ENCODE measurements at regions not wholly inside any gene's neighbourhood (a gene's known extent, or its start where the extent isn't known, plus 50 kb on each side); places are given as distances from the start of the nearest gene placed in this dataset.

DNA sequence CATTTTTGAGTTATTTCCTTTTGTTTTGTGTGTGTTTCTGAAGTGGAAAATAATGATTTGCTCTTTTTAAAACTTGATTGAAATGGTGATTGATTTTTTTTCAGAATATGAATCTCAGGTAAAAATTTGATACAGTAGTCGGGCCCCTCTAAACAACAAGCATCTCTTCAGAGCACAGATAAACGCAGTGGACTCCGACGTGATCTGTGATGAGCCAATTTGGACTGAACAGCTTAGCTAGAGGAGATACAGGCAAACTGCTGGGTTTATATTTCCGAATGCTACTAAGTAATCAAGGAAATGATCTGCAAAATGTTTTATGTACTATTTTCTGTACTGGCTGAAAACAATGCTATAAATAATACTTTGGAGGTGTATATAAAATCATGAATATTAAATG lies 705.7 kb upstream of the RGS18 start:
- Histone ChIP-seq H3K9me3 (no peaks in the 10 kb centered on the region), H3K27ac (no peak overlapping the region), H3K27me3 (no peaks in the 10 kb centered on the region), H3K4me1 (no peaks in the 10 kb centered on the region), H3K4me3 (no peak overlapping the region), H3K36me3 (no peaks in the 10 kb centered on the region)
- WGBS (ENCODE audit: insufficient coverage, low coverage, low lambda C conversion rate, missing lambda C conversion rate): 38% methylated on average over 5 of the region's 5 CpGs
- TF ChIP-seq, protein P1, sequence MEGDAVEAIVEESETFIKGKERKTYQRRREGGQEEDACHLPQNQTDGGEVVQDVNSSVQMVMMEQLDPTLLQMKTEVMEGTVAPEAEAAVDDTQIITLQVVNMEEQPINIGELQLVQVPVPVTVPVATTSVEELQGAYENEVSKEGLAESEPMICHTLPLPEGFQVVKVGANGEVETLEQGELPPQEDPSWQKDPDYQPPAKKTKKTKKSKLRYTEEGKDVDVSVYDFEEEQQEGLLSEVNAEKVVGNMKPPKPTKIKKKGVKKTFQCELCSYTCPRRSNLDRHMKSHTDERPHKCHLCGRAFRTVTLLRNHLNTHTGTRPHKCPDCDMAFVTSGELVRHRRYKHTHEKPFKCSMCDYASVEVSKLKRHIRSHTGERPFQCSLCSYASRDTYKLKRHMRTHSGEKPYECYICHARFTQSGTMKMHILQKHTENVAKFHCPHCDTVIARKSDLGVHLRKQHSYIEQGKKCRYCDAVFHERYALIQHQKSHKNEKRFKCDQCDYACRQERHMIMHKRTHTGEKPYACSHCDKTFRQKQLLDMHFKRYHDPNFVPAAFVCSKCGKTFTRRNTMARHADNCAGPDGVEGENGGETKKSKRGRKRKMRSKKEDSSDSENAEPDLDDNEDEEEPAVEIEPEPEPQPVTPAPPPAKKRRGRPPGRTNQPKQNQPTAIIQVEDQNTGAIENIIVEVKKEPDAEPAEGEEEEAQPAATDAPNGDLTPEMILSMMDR (IDR thresholded peaks at IDR 0.05): no peak
- no peak for TF ChIP-seq POLR2A (IDR thresholded peaks at IDR 0.05)
- DNase-seq (no peak), ATAC-seq (no peak)
- intact Hi-C loops (cut with DNase I): no loop called here

DNA sequence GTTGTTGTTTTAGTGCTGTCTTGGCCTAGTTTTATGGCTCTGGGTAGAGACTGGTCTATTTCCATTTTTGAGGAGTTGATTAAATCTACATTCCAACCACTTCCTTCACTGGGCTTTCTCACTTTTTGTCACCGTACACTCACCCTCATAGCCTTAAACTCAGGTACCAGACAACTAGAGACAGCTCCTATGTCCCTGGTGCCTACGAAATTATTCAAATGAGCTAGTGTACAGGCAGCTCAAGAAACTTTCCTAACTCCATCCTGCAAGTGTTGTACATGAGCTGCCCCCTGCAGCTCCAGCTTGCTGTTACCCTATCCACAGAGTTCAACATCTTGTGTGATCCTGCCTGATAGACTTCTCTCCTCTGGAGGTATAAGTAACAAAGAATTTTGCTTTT lies 704.8 kb upstream of the RGS18 start:
- WGBS (ENCODE audit: insufficient coverage, low coverage, low lambda C conversion rate, missing lambda C conversion rate): 45% methylated on average over 2 of the region's 2 CpGs
- no peak for DNase-seq

DNA sequence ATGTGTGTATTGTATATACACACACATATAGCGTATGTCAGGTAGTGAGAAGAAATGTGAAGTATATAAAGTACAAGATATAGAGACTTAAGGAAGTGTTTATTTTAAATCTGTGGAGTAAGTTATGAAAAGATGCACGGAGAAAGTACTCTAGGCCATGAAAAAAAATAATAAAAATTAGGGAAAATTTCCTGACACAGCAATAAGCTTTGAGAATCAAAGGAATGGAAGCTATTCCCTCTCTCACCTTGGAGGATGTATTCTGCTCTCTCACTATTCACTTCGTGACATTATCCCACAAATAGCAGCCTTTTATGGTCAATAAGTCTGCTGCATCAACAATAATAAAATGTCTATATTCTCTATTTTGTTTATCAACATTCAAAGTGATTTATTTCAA lies 700.4 kb upstream of the RGS18 start:
- no peak for TF ChIP-seq POLR2A (IDR thresholded peaks at IDR 0.05)
- TF ChIP-seq, protein P1 (IDR thresholded peaks at IDR 0.05): no peak
- 42% methylated on average over 3 of the region's 3 CpGs for WGBS (ENCODE audit: insufficient coverage, low coverage, low lambda C conversion rate, missing lambda C conversion rate)
- Histone ChIP-seq H3K4me1 (no peaks in the 10 kb centered on the region), H3K4me3 (no peak overlapping the region), H3K9me3 (no peaks in the 10 kb centered on the region), H3K27ac (no peak overlapping the region), H3K27me3 (no peaks in the 10 kb centered on the region), H3K36me3 (no peaks in the 10 kb centered on the region)
- intact Hi-C loops (cut with DNase I): no loop called here
- DNase-seq (no peak), ATAC-seq (no peak)

More for the DNA sequence above, 704.8 kb upstream of the RGS18 start:
- intact Hi-C loops (cut with DNase I): no loop called here
- ATAC-seq: no peak
- Histone ChIP-seq H3K9me3 (no peaks in the 10 kb centered on the region), H3K36me3 (no peaks in the 10 kb centered on the region), H3K27ac (no peak overlapping the region), H3K27me3 (no peaks in the 10 kb centered on the region), H3K4me1 (no peaks in the 10 kb centered on the region), H3K4me3 (no peak overlapping the region)
- TF ChIP-seq, protein P1 (IDR thresholded peaks at IDR 0.05): no peak
- TF ChIP-seq POLR2A (IDR thresholded peaks at IDR 0.05): no peak

DNA sequence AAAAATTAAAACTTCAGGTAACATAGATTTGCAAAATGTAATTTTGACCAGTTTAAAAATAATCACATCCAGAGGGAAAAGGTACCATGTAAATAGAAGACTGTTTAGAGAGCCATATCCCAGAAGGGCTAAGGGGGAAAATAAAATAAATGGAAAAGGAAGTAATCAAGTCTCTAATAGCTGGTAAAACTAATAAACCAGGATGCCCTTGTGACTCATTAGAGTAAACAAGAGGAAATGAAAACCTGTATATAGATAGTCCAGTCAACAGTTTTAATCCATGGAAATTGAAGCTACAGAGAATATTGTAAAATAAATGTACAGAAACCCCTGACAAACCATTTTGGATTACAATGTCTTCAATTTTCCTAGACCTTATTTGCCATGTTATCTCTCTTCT lies 698.0 kb upstream of the RGS18 start:
- ATAC-seq: no peak
- H3K36me3 ChIP-seq: no peaks in the 10 kb centered on the region
- H3K9me3 ChIP-seq: no peaks in the 10 kb centered on the region
- DNase-seq: no peak
- no peaks in the 10 kb centered on the region for H3K27me3 ChIP-seq
- no peaks in the 10 kb centered on the region for H3K4me1 ChIP-seq
- TF ChIP-seq, protein P1 (IDR thresholded peaks at IDR 0.05): no peak
- no peak for TF ChIP-seq POLR2A (IDR thresholded peaks at IDR 0.05)
- no peak overlapping the region for H3K4me3 ChIP-seq
- no peak overlapping the region for H3K27ac ChIP-seq
- intact Hi-C loops (cut with DNase I): no loop called here

DNA sequence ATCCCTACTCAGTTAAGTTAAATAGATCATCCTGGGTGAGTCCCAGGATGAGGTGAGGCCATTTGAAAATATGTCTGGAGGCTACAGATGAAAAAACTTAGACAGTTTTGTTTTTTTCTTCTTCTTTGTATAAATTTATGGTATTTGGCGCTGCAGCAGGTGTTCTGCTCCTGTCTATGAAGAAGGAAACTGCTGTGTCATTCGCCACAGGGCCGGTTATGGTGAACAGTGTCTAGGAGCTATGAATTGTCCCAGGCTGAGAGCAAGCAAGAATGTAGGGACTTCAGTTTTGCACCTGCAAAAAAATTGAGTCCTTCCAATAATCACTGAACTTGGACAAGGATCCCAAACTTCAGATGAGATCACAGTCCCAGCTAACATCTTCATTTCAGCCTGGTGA lies 674.3 kb upstream of the RGS18 start:
- H3K4me1 ChIP-seq: no peaks in the 10 kb centered on the region
- no peak overlapping the region for H3K27ac ChIP-seq
- intact Hi-C loops (cut with DNase I): no loop called here
- 31% methylated on average over 3 of the region's 3 CpGs for WGBS (ENCODE audit: insufficient coverage, low coverage, low lambda C conversion rate, missing lambda C conversion rate)
- no peak for DNase-seq
- no peak overlapping the region for H3K4me3 ChIP-seq
- TF ChIP-seq POLR2A (IDR thresholded peaks at IDR 0.05): no peak
- TF ChIP-seq, protein P1 (IDR thresholded peaks at IDR 0.05): no peak
- ATAC-seq: no peak
- no peaks in the 10 kb centered on the region for H3K36me3 ChIP-seq
- H3K9me3 ChIP-seq: no peaks in the 10 kb centered on the region
- H3K27me3 ChIP-seq: no peaks in the 10 kb centered on the region
